Neuron (in vitro differentiated cells): ENCODE measurements at regions not wholly inside any gene's neighbourhood (a gene's known extent, or its start where the extent isn't known, plus 50 kb on each side); places are given as distances from the start of the nearest gene placed in this dataset.
A peak's percentile ranks its signal among the peaks of the same experiment; 100 is the strongest.

Source experiments
- H2AFZ ChIP-seq: one replicate; pipeline ENCODE4 v1.6.1; 2013; ENCODE audit warnings: low read depth, mild to moderate bottlenecking, inconsistent platforms, low read length, moderate library complexity
- H3K27me3 ChIP-seq: one replicate; pipeline ENCODE4 v1.6.1; 2013; ENCODE audit warnings: low read length; ENCODE audit not compliant: insufficient read depth
- H3K36me3 ChIP-seq: one replicate; pipeline ENCODE4 v1.6.1; 2013; ENCODE audit warnings: low read length; ENCODE audit not compliant: insufficient read depth
- H3K4me1 ChIP-seq: one replicate; pipeline ENCODE4 v1.6.1; 2013; ENCODE audit warnings: low read length; ENCODE audit not compliant: insufficient read depth
- H3K4me3 ChIP-seq: 2 replicates; pipeline ENCODE4 v1.5.1; 2013; ENCODE audit warnings: mild to moderate bottlenecking, low read length, moderate library complexity
- H3K9me3 ChIP-seq: one replicate; pipeline ENCODE4 v1.6.1; 2013; ENCODE audit warnings: low read length

DNA sequence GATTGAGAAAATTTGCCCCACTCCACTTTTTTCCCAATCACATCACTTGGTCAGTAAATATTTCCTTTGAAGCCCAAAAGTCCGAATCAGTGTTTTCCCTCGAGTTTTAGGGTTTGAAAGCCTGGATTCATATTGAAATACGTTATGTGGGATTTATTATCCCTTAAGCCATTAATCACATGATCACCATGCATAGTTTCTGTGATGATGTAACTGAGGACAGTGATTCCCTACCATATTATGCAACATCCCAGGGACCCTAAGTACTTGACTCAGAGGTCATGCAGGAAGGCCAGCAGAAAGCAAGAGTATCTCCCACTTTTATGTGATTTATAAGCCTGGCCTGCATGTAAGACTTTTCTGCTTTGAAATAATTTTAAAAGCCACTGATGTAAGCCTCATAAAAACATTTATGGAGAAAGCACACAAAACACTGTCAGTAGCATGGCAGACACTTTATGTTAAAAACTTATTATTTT is 630.6 kb upstream of the ZWINT start:
- H2AFZ ChIP-seq: no peak overlapping the region
- H3K36me3 ChIP-seq: no peaks in the 10 kb centered on the region
- no peaks in the 10 kb centered on the region for H3K4me1 ChIP-seq
- no peaks in the 10 kb centered on the region for H3K9me3 ChIP-seq
- H3K27me3 ChIP-seq: no peaks in the 10 kb centered on the region
- no peak overlapping the region for H3K4me3 ChIP-seq

DNA sequence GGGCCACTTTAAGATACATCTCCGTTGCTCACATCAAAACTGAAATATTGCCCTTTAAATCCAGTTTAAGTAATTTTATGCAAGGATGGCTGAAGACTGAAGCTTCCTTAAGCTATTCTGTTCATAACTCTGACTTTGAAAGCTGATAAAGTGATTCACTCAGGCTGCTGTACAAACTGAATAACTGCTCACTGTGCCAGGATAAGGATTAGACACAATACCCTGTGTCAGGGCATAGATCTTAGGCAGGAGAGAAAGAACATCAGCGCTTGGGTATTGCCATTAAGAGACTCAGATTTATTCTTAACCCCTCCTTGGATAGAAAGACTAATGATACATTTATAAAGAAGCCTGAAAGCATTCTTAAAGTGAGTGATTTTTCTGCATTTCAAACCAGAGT is 614.5 kb upstream of the ZWINT start:
- H3K36me3 ChIP-seq: no peaks in the 10 kb centered on the region
- H3K4me3 ChIP-seq: no peak overlapping the region
- no peaks in the 10 kb centered on the region for H3K27me3 ChIP-seq
- H3K4me1 ChIP-seq: no peaks in the 10 kb centered on the region
- no peak overlapping the region for H2AFZ ChIP-seq
- H3K9me3 ChIP-seq: no peaks in the 10 kb centered on the region

DNA sequence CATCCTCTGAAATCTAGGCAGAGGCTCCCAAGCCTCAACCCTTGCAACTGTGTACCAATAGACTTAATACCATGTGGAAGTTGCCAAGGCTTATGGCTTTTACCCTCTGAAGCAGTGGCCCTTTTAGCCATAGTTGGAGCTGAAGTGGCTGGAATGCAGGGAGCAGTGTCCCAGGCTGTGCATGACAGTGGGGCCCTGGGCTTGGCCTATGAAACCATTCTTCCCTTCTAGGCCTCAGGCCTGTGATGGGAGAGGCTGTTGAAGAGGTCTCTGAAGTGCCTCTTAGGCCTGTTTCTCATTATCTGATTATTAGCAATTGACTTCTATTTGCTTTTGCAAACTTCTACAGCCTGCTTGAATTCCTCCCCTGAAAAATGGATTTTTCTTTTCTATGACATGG is 612.7 kb upstream of the ZWINT start:
- no peaks in the 10 kb centered on the region for H3K4me1 ChIP-seq

DNA sequence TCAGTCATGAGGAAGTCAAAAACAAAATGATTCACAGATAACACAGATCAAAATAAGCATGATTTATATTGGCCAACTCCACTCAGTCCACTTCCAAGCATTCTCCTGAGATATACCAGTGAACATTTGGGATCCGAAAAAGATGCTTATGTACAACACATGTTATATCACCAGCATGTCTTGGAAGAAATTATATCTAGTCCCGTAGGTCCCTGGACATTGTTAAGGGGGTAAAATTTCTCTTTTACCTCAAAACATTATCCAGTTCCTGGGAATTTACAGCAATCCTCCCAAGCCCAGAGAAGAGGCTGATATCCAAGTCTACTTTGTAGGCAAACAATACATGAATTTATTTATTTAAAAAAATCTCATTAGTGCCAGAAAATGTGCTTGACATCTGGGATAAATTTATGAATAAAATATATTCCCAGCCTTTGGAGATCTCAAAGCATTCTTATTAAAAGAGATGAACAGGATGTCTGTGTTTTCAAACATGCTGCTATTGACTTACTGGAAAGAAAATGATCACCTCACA is 582.2 kb upstream of the ZWINT start:
- H3K9me3 ChIP-seq: no peaks in the 10 kb centered on the region
- H3K36me3 ChIP-seq: no peaks in the 10 kb centered on the region
- H3K4me3 ChIP-seq: no peak overlapping the region
- H3K27me3 ChIP-seq: no peaks in the 10 kb centered on the region
- H3K4me1 ChIP-seq: no peaks in the 10 kb centered on the region
- no peak overlapping the region for H2AFZ ChIP-seq

More for the DNA sequence above, 612.7 kb upstream of the ZWINT start:
- no peaks in the 10 kb centered on the region for H3K9me3 ChIP-seq
- H3K4me3 ChIP-seq: no peak overlapping the region
- no peaks in the 10 kb centered on the region for H3K36me3 ChIP-seq
- no peaks in the 10 kb centered on the region for H3K27me3 ChIP-seq
- no peak overlapping the region for H2AFZ ChIP-seq

DNA sequence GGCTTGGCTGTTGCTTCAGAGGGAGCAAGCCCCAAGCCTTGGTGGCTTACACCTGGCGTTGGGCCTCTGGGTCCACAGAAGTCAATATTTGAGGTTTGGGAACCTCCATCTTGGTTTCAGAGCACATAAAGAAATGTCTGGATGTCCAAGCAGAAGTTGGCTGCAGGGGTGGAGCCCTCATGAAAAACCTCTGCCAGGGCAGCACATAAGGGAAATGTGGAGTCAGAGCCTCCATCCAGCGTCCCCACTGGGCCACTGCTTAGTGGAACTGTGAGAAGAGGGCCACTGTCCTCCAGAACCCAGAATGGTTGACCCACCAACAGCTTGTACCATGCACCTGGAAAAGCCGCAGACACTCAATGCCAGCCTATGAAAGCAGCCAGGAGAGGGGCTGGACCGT is 573.5 kb upstream of the ZWINT start:
- H3K27me3 ChIP-seq: no peaks in the 10 kb centered on the region
- H3K4me3 ChIP-seq: no peak overlapping the region

DNA sequence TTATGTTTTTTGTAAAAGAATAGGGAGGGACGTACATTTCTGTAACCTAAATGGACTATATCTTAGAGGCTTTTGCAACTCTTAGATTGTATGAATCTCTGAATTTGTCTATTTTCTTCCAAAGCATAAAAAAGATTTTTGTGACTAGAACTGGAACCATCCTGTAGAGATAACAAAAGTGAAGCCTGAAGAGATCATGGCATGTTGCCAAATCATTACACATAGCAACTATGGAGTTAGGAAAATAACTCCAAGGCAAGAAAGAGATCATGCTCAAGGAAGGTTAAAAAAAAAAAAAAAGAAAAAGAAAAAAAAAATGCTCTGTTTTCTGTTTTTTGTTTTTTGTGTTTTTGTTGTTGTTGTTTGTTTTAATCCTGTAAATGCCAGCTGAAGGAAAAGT is 567.7 kb upstream of the ZWINT start:
- Histone ChIP-seq H3K4me3 (no peak overlapping the region), H3K36me3 (no peaks in the 10 kb centered on the region), H3K27me3 (peaks cover 2% of the 10 kb centered on the region), H3K4me1 (peaks cover 9% of the 10 kb centered on the region), H3K9me3 (no peaks in the 10 kb centered on the region), H2AFZ (peak overlapping the region; percentile 51)

More for the DNA sequence above, 573.5 kb upstream of the ZWINT start:
- Histone ChIP-seq H2AFZ (no peak overlapping the region), H3K4me1 (peaks cover 1% of the 10 kb centered on the region), H3K36me3 (no peaks in the 10 kb centered on the region), H3K9me3 (peaks cover 2% of the 10 kb centered on the region)

DNA sequence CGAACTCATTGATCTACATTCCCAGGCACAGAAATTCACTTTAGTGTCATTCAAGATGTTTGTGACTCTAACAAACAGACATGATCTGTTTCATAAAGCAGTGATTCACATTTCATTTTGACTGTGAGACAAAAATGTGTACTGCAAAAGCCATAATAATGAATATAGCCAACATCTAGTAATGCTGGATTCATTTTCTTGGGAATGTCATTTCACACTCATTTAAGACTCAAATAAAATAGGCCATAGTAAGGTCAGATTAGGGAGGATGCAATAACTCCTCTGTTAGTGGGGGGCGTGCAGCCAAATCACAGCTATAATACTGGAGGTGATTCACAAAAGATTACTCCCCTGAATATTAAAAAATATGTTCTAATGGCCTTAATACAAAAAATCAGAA is 566.6 kb upstream of the ZWINT start:
- Histone ChIP-seq H3K36me3 (no peaks in the 10 kb centered on the region), H3K4me1 (peaks cover 9% of the 10 kb centered on the region), H3K27me3 (peaks cover 2% of the 10 kb centered on the region), H2AFZ (no peak overlapping the region), H3K4me3 (no peak overlapping the region), H3K9me3 (no peaks in the 10 kb centered on the region)

DNA sequence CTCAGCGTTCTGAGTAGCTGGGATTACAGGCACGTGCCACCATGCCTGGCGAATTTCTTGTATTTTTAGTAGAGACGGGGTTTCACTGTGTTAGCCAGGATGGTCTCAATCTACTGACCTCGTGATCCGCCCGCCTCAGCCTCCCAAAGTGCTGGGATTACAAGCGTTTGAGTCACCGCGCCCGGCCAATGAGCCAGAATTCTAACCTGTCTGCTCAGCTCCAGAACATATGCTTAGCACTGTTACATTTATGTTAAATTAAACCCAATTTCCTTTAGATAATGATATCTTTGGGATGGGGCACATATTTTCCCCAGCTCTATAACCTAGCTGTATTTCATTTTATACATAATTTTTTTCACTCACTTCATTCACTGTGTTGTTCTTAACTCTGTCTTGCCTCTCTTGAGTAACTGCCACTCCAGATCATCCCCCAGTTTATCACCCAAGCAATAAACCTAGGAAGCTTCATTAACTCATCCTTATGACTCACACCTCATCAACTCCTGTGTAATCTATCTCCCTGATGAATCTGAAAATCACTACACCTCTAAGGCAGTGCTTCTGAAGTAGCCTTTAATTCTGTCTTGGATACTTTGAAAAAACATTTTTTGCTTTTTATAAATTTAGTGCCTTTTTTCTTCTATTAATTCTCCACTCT is 559.7 kb upstream of the ZWINT start:
- Histone ChIP-seq H3K27me3 (no peaks in the 10 kb centered on the region), H3K4me1 (peaks cover 7% of the 10 kb centered on the region), H2AFZ (no peak overlapping the region), H3K36me3 (no peaks in the 10 kb centered on the region), H3K9me3 (no peaks in the 10 kb centered on the region), H3K4me3 (no peak overlapping the region)

DNA sequence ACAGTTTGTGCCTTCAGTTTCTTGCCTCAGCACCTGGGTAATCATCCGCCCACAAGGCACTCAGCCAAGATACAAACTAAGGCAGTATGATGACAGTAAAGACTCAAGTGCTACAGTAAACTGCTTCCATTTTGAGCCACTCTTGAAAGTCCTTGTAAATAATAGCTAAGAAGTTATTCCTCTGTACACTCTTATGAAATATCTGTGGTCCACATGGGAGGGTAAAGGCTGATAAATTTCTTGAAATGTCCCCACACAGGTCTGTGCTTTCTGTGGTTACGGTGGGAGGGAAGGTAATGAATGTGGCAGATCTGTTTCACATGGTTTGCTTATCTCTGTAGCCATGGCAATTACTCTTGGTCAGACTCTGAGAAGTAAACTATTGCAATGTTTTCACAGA is 551.0 kb upstream of the ZWINT start:
- Histone ChIP-seq H3K9me3 (no peaks in the 10 kb centered on the region), H3K4me1 (peaks cover 1% of the 10 kb centered on the region), H2AFZ (no peak overlapping the region), H3K4me3 (no peak overlapping the region), H3K36me3 (no peaks in the 10 kb centered on the region), H3K27me3 (no peaks in the 10 kb centered on the region)

DNA sequence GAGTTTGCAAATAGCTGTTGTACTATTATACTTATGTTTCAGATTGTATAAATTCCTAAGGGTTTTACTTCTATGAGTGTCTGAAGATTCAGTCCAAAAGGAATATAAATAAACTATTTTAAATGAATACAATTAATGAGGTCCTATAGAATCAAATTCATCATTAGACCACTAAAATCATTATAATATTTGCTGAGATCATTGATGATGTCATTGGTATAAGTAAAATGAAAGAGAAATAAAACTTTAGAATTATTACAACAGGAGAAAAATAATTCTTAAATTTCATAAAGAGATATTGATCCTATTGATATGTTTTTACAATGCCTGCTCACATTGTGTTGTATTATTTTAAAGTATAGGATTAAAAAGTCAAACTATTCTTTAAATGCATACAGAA is 544.0 kb upstream of the ZWINT start:
- Histone ChIP-seq H3K4me1 (no peaks in the 10 kb centered on the region), H3K36me3 (no peaks in the 10 kb centered on the region), H2AFZ (no peak overlapping the region), H3K4me3 (no peak overlapping the region), H3K9me3 (no peaks in the 10 kb centered on the region), H3K27me3 (no peaks in the 10 kb centered on the region)

DNA sequence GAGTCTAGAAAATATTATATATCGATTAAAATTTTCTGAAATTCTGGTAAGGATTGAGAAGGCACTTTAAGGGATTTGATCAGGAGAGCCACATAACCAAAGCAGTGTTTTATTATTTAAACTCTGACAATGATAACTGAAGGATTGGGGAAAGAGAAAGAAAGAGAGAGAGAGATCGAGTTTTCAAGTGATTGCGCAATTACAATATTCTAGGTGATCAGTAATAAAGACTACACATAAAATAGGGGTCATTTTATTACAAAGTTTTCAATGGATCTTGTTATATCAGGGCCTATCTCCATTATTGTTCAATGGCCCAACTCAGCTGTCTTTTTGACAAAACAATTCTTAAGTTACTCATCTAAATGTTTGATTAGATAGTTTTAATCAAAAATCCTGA is 541.5 kb upstream of the ZWINT start:
- Histone ChIP-seq H3K36me3 (no peaks in the 10 kb centered on the region), H3K9me3 (no peaks in the 10 kb centered on the region), H3K4me3 (no peak overlapping the region), H3K27me3 (no peaks in the 10 kb centered on the region), H3K4me1 (no peaks in the 10 kb centered on the region), H2AFZ (no peak overlapping the region)

DNA sequence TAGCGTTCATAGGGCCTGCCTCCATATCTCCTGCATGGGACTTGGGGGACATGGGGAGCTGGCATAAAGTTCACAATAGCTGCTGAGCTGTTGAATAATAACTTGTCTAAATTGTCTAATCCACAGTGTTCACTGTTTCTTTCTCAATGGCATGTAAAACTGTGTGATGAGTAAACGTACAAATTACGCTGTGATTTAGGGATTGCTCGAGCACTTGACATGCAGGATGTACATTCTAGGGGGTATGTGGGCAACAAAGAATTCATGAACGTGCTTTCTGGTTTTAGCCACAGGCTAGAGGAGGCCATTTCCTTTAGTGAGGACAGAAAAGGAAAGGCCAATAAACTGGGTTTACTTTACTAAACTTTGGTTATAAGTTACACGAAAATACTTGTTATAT is 534.2 kb upstream of the ZWINT start:
- Histone ChIP-seq H2AFZ (no peak overlapping the region), H3K27me3 (no peaks in the 10 kb centered on the region), H3K9me3 (no peaks in the 10 kb centered on the region), H3K4me1 (no peaks in the 10 kb centered on the region), H3K36me3 (no peaks in the 10 kb centered on the region), H3K4me3 (no peak overlapping the region)

DNA sequence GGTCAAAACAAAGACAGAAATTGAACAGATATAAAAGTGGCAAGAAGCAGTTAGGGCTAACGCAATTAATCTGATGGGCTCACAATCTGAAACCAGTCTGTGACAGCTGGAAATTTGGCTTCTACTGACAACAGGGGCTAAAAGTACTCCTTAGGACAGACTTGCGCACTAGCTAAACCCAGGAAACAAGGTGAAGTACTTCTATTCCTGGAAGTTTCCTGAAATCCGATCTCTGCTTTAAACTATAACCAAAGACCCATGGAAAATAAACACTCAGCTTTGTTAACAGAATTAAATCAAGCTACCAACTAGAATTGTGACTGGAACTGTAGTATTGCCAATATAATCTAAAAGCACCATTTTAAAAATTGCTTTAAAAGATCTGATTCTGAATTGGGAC is 520.2 kb upstream of the ZWINT start:
- Histone ChIP-seq H2AFZ (no peak overlapping the region), H3K27me3 (no peaks in the 10 kb centered on the region), H3K36me3 (no peaks in the 10 kb centered on the region), H3K4me1 (no peaks in the 10 kb centered on the region), H3K4me3 (no peak overlapping the region), H3K9me3 (no peaks in the 10 kb centered on the region)

DNA sequence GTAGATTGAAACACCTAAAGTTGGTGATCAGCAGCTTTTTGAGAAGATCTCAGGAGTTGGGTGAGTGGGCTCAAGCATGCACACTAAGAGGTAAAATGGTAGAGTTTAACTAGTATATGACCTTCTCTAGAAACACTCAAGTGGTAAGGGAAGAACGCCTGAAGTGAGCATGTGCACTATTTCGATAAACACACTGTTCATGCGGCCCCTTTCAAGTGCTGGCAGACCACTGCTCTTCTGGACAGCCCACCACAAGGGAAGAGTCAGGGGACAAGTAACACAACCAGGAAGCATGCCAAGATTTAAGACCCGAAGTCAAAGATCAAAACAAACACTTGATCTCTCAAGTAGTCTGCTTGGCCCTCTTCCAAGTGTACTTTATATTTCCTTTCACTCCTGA is 519.5 kb upstream of the ZWINT start:
- no peak overlapping the region for H2AFZ ChIP-seq
- H3K36me3 ChIP-seq: no peaks in the 10 kb centered on the region
- no peaks in the 10 kb centered on the region for H3K4me1 ChIP-seq
- no peaks in the 10 kb centered on the region for H3K9me3 ChIP-seq
- H3K4me3 ChIP-seq: no peak overlapping the region
- H3K27me3 ChIP-seq: no peaks in the 10 kb centered on the region
